ENCODE measurements at regions not wholly inside any gene's neighbourhood (a gene's known extent, or its start where the extent isn't known, plus 50 kb on each side); places are given as distances from the start of the nearest gene placed in this dataset.
"Not testable (repeated sequence)": the region's sequence is repeated elsewhere in the genome, so short reads cannot be mapped to it uniquely, and the experiment has no call there.

DNA sequence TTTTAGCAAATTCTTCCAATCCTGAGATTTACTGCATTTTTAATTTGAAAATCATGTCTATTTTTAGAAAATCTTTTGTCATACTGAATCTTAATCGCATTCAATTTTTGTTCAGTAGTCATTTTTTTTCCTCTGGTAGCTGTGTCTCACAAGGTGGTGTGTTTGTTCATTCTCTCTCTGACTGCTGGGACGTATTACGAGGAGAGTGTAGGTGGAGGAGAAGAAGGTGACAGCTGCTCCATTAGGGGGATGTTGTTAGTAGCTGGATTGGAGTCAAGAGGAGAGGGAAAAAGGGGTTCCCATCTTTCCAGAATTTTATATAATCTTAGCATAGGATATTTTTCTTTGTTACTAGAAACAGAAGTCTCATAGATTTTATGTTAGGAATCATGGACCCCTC, 804.2 kb downstream of the PRIM2 start:
- TF ChIP-seq, protein P1, sequence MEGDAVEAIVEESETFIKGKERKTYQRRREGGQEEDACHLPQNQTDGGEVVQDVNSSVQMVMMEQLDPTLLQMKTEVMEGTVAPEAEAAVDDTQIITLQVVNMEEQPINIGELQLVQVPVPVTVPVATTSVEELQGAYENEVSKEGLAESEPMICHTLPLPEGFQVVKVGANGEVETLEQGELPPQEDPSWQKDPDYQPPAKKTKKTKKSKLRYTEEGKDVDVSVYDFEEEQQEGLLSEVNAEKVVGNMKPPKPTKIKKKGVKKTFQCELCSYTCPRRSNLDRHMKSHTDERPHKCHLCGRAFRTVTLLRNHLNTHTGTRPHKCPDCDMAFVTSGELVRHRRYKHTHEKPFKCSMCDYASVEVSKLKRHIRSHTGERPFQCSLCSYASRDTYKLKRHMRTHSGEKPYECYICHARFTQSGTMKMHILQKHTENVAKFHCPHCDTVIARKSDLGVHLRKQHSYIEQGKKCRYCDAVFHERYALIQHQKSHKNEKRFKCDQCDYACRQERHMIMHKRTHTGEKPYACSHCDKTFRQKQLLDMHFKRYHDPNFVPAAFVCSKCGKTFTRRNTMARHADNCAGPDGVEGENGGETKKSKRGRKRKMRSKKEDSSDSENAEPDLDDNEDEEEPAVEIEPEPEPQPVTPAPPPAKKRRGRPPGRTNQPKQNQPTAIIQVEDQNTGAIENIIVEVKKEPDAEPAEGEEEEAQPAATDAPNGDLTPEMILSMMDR (IDR thresholded peaks at IDR 0.05), result not testable (repeated sequence)
- not testable (repeated sequence) for TF ChIP-seq EZH2, EZH2phosphoT487 (IDR thresholded peaks at IDR 0.05)
